Erythroblast (primary cell): ENCODE measurements at regions not wholly inside any gene's neighbourhood (a gene's known extent, or its start where the extent isn't known, plus 50 kb on each side); places are given as distances from the start of the nearest gene placed in this dataset.
"Not testable (repeated sequence)": the region's sequence is repeated elsewhere in the genome, so short reads cannot be mapped to it uniquely, and the experiment has no call there.

Experiments
- DNase-seq, 2 experiments: peaks; one replicate each; lab custom pipeline; 2025; lab: John Stamatoyannopoulos, UW
- GATA1 ChIP-seq: IDR thresholded peaks from 2 replicates; pipeline ENCODE4 v1.6.1; 2011; ENCODE audit warnings: low read depth, mild to moderate bottlenecking, control low read depth, low read length, moderate library complexity
- POLR2A ChIP-seq: IDR thresholded peaks from 2 replicates; pipeline ENCODE4 v1.6.1; 2011; ENCODE audit warnings: mild to moderate bottlenecking, low read length

DNA sequence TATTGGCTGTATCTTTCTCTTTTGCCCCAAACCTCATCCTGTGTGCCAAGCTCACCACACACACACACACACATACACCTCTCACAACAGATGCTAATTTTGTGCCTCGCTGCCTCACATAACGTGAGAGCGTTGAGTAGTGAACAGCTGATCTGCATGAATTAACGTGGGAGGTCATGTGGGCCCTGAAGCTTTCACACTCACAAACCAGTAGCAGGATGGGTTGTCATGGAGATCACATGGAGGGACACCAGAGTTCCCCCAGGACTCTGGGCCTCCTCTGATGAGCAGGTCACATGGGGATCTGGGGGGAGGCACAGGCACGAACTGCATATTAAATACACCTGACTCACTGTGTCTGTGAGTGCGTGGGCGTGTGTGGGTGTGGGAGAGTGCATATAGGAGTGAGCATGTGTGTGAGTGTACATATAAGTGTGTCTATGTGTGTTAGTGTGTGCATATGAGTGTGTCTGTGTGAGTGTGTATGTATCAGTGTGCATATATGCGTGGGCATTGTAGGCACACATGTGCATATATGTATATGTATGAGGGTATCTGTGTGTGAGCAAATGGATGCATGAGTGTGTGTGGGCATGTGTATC is 62.7 kb upstream of the SULF2 start:
- TF ChIP-seq POLR2A (no peak), GATA1 (no peak)
- no peak for DNase-seq

GRCh38 chr20:47847220-47847619 is 61.9 kb upstream of the SULF2 start:
- DNase-seq = not testable (repeated sequence)

- not testable (repeated sequence) for DNase-seq
These were observed 61.4 kb upstream of the SULF2 start for GRCh38 chr20:47846651-47847050.

DNA sequence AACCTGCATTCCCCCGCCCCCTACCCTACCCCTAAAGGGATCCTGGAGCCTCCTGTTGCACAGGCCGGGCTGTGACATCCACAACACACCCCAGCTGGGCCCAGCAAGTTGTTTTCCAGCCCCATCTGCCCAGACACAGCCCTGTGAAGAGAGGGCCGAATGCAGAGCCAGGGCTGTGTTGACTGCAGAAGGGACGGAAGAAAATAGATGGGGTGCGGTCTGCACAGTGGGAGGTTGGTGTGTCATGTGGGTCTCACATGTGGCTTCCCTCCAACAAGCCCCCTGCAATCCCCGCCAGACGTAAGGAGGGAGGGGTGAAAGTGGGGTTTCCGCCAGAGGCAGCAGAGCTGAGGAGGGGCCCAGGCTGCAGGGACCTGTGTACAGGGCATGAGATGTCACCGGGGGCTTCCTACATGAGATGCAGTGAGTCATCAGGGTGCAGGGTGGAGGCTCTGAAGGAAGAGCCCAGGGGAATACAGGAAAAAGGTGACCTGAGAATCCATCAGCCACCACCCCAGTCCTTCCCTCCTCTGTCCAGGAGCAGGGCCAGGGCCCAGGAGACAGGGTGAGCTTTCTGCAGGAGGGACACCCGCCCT is 60.2 kb upstream of the SULF2 start:
- not testable (repeated sequence) for DNase-seq

GRCh38 chr20:47844568-47844906 is 59.3 kb upstream of the SULF2 start:
- not testable (repeated sequence) for DNase-seq

- TF ChIP-seq POLR2A (no peak), GATA1 (no peak)
- no peak for DNase-seq
These were observed 58.7 kb upstream of the SULF2 start for GRCh38 chr20:47843886-47844567.

GRCh38 chr20:47842950-47843349 is 57.7 kb upstream of the SULF2 start:
- not testable (repeated sequence) for DNase-seq

DNA sequence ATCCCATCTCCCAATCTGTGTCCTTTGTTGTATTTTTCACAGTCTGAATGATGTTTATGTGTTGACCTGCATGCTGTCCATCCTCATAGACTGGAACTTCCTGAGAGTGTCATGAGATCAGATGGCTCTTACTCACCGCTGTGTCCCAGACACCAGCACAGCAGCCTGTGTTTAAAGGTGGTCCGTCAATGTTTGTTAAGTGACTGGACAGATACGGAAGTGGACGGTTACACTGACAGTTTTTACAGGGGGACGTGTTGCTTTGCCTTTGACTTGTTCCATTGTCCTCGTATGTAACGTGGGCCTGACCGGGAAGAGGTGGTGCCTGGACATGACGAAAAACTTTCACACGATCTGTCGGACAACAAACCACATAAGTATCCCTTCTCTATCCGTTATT is 56.7 kb upstream of the SULF2 start:
- DNase-seq = not testable (repeated sequence)

DNA sequence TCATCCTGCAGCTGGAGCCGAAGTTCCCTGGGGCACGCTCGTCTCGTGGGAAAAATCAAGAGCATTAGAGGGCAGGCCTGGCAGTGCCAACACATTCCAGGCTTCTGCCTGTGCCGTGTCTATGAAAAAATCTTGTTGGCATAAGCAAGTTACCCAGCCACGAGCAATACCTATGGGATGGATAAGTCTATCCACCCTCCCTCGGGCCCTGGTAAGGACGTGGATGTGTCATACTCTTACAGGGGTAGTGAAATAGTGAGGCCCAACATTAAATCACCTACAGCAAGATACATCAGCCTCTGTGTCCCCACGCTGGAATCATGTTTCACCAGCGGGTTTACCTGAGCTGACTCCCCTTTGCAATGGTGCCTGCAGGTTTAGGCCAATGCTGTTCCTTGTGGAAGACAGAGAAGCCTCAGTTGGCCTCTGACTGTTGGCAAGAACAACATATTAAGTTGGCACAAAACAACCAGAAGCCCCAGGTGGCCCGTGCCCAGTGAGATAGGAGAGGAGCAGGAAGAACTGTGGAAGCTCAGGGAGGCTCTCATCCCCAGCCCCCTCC is 51.1 kb upstream of the SULF2 start:
- DNase-seq = not testable (repeated sequence)
